HL-60/S4 (cell line): ENCODE measurements at regions not wholly inside any gene's neighbourhood (a gene's known extent, or its start where the extent isn't known, plus 50 kb on each side); places are given as distances from the start of the nearest gene placed in this dataset.

Experiments used
- in situ Hi-C: fragments of 300-500 bp; cut with MboI; formaldehyde crosslinking; loops from 2 replicates; pipeline ENCODE4 v1.14.3; 2022; ENCODE audit warnings: low sequenced_read_pairs

DNA sequence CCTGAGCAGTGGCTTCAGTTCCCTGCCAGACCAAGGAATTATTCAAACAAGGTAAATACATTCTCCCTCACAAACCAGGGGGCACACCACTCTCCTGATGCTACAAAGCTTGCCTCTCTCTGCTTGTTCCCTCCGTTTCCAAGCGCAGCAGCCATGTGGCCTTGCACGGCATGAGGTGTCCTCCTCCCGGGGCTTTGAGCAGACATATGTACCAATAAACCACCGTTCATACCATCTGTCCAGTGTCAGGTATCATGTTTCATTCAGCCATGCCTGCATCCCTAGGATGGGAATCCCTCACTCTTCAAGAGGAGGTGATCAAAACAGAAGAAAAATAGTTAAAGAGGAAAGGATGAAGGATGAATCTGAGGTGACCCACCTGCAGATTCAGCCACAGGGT is 282.7 kb downstream of the ENC1 start:
- in situ Hi-C loops, result no loop called here

DNA sequence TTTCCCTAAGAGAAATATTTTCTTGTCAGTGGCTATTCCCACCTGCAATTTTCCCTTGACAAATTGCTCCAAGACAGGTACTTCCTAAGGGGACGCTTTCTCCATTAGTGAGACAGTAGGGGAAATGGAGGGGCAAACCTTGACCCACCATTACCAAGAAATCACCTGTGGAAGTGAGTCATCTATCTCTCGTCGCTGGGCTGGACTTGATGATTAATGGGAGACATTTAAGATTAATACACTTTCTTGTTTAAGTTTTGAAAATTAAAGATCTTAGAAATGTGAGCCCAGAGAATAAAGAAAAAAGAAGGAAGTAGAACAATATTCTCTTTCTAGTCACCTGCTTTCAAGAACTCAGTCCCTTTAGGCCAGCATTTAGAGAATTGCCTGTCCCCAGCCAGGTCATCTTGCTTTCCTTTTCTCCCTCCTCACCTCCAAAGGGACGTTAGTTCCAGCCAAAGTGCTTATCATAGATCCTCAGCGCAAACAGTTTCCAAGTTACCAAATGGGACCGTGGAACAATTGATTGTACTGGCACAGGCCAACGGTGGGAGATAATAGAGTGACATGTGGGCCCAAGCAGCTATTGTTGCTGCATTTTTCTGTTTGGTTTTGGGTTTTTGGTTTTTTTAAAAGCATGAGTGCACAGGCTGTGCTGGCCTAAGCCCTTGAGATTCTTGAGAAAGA is 284.4 kb downstream of the ENC1 start:
- in situ Hi-C loops, result no loop called here

DNA sequence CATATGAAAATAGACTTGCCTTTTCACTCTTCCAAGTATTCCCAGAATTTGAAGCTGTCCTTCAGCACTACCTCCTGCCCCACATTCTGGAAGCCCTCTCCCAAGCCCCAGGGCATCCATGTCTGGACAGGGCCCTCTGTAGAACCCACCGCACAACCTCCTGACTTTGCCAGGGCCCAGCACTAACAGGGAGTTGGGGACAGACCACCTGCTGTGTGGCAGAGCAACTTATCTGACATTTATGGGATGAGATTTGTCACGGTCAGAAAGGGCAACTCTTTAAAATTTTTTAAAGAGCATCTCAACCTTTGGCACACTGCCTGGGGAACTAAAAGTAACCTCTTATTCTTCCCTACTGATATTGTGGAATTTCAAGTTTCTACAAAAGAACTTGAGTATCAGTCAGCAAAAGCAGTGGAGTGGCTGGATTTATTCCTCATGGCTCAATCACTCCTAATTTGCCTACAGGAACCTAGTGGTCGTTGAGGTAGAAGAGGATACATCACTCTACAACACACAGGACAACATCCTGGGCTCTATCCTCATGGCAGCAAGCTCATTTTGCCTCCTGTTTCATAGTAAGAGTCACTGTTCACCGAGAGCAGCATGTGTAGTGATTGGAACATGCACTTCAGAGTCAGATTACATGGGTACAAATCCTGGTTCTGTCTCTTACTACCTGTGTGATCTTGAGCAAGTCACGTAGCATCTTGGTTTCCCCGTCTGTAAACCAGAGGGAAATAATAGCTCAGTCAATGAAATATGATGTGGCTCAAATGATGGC is 285.3 kb downstream of the ENC1 start:
- in situ Hi-C loops, result no loop called here

DNA sequence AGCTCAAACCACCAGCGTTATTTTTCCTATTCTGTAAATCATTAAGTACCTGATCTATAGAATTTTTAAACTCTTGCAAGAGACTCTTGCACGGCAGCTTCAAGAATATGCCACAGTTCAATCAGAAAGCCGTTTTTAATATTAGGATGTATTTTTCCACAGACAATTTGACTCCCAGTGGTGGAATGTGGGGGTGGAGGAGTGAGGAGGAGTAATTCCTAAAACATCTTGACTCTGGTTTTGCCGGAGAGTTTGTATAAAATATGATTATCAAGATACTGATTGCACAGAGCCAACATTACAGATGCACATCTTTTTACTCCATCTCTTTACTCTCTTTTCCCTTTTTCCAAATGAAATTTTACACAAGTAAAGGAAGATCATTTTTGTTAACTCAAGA is 288.3 kb downstream of the ENC1 start:
- in situ Hi-C loops, result no loop called here

DNA sequence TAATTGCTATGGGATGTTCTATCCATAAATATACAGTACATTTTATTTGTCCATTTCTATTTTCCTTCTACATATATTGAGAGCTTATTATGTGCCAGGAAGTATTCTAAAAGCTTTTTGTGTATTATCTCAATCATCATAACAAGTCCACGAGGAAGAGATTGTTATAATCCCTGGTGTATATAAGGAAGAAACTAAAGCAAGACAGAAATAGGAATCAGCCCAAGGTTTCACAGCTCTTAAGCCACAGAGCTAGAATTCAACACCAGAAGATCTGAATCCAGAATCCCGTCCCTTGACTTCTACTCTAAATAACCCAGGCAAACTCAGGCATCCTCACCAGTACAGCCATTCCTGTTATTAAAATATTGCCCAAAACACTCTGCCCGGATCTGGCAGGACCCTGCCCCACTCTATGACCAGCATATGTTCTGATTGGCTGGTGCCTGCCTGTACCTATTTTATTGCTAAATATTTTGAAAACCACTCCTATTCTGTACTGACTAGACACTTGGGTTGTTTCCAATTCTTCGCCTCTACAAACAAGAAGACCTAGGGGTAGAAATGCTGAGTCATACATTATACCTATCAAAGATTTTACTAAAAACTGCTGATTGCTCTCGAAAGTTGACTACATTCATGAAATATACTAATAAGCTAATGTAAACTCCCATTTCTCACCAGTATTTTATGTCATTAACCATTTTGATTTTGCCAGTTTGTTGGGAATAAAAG is 297.4 kb downstream of the ENC1 start:
- in situ Hi-C loops, result no loop called here

DNA sequence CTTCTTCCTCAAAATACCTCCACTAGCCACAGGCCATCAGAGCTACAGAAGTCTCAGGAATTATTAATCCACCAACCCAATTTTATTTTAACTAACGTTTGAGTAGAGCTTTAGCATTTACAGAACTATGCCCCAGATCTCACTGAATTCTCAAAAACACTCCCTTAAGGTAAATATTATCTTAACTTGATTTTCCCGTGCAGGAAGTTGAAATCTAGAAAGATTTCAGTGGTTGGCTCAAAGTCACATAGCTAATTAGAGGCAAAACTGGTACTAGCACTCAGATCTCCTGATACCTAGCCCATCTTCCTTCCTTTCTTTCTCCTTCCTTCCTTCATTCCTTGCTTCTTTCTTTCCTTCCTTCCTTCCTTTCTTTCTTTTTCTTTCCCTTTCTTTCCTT is 298.3 kb downstream of the ENC1 start:
- in situ Hi-C loops, result no loop called here

DNA sequence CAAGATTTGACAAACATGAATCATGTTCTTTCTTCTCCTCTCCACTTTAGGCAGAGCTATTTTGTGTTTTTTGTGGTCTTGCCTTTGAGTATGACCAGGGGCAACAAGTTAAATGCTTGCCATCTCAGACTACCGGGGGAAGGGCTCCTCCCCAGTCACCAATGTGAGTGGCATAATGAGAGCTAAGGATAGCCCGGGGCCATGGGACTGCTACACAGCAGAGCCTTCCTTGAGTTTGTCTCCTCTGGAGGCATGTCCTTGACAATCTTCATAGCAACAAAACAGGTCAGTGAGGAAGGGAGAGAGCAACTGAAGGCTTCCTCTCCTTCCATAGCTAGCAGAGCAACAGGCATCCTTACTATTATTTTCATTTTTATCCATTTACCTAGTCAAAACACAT is 299.3 kb downstream of the ENC1 start:
- in situ Hi-C loops, result no loop called here

DNA sequence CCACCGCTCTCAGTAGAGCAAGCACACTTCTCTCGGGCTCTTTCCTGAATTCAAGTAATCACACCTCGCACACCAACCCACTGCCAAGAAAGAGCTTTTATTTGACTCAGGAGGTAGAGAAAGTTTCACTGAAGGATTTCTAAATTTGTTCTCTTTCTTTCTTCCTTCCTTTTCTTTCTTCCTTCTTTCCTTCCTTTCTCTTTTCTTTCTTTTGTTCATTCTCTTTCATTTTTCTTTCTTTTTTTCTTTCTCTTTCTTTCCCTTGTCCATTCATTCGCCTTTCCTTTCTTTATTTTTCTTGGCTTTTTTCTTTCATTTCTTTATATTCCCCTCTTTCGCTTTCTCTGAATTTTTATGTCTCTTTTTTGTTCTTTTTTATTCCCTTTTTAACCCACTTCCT is 300.1 kb downstream of the ENC1 start:
- in situ Hi-C loops, result no loop called here

DNA sequence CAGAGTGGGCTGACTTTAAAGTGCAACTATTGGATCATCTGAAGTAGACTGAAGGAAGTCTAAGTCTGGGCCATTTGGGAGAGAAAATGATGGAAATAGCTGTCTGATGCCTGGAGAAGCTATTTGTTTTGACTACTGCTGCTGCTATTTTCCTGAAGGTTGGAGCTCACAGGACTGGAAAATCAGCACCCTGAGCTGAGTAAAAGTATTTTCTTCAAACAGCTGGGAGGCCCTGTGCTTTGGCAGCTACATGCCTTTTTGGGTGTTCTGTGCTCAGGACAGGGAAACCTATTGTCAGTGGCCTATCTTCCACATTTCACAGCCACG is 302.6 kb downstream of the ENC1 start:
- in situ Hi-C loops, result no loop called here

DNA sequence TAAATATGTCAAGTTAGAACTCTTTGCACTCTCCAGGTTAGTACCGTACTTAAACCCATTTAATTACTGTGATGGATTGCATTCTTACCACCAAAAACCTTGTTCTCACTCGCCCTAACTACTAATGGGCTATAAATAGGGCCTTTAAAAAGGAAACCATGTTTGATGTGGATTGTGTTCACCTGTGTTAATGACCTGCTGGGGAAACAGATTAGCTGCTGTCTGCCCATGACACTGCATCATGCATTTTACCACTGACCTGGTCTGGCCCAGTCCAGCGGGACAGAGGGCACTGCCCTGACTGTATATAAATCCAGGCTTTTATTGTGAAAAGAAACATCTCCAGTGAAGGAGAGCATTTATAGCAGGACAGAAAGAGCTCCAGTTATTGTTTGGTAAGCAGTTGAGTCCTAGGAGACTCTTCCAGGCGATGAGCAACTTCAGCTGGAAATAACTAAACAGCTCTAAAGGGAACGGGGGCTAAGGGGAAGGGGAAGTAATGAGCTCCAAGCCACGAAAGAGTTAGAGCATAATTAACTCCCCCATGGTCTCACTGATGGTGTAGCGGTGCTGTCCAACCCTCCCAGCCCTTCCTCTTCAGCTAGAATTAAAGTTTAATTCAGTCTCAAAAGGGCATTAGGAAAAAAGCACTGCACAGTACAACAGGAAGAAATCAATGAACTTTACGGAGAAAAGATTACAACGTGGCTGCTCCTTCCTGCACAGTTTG is 303.1 kb downstream of the ENC1 start:
- in situ Hi-C loops, result no loop called here

DNA sequence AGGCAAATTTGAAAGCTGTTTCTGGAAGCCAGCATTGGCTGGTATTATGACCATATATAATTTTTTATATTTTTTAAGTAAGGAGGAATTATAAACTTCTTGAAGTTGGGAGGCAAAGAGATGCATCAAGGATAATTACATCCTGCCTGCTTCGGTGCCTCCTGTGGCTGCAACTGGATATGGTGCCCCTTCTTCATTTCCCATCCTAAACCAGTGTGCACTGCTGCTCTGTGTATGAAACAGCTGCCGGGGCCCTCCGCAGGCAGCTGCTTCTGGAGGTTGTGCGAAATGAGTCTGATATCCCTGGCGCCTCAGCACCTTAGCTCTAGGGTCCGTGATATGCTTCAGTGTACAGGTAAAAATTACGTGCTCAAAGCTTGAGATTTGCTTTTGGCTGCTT is 304.2 kb downstream of the ENC1 start:
- in situ Hi-C loops, result no loop called here

DNA sequence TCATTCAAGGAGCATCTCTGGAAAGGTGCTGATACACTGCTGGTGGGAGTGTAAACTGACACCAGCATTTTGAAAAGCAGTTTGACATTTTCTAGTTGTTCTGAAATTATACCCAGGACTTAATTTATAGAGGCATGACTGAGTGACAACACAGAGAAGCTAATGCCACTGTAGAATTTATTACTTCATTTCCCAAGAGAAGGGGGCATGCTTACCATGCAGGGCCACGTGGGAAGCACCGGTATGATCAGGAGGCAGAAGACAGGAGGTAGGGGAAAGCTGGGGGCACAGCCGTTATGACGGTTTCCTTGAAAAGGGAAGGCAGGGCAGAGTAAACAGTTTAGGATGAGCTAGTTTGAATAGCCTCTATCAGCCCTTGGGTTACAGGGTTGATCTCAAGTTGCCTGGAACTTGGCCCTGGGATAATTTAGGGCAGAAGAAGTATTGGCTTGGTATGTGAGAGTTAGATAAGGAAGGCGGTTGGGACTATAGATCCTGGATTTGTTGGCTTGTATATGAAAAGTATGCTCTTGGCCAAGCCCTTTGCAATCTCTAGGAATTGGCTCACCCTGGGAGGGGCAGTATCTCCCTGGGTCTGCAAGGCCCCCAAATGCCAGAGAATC is 305.7 kb downstream of the ENC1 start:
- in situ Hi-C loops, result no loop called here

DNA sequence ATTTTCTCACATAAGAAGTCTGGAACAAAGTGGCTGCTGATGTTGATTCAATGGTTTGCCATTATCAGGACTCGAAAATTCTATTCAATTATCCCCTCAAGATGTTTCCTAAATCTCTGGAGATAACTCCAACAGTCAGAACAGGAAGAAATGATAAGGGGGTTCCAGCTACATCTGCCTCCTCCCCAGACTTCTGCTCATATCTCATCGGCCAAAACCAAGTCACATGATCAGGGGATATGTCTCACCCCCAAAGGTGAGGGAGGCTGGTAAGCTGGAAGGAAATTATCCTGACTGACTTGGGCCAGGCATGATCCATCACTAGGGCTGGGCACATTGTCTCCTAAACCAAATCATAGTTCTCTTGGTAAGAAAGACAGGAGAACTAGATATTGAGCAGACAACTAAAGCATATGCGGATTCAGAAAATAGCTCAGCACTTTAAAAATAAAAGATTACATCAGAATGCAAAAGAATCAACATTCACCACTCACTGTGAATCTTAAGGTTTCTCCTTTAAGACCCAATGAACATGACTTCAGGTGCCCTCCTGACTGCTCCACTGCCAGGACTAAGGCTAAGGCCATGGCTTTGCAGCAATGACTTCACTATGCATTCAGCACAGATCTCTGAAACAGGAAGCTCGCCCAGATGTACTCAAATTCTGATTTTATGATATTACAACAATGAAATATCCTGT is 306.3 kb downstream of the ENC1 start:
- in situ Hi-C loops, result no loop called here

DNA sequence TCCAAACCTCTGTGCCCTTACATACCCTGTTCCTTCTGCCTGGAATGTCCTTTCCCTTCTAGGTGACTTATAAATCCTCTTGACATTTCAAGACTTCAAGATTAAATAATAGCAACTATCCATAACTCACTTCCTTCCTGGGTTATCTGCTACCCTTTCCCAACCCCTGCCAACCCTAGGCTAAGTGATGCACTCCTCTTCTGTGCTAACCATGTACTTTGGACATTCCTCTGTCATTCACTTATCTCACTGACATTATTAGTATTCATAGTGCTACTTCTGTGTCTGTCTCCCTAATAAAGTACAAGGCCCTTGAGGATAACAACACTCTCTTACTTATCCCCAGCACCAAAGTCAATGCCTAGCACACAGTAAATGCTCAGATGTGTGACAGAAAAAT is 307.1 kb downstream of the ENC1 start:
- in situ Hi-C loops, result no loop called here

DNA sequence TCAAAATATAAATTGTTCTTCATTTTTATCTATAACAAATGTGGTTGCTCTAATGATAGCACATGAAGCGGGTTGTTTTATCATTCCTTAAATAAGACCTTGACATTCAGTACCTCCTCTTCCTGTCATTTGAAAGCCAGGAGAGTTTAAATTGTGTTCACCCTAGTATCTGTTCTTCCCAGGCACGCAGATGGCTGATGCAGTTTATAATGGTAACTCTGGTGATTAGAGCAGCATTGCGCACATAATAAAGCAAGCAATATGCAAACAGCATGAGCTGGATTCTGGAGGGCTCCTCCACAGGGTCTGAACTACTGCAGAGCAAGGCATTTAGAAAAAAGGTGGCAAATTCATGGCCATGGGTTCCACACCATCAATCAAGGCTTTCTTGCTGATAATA is 307.8 kb downstream of the ENC1 start:
- in situ Hi-C loops, result no loop called here

DNA sequence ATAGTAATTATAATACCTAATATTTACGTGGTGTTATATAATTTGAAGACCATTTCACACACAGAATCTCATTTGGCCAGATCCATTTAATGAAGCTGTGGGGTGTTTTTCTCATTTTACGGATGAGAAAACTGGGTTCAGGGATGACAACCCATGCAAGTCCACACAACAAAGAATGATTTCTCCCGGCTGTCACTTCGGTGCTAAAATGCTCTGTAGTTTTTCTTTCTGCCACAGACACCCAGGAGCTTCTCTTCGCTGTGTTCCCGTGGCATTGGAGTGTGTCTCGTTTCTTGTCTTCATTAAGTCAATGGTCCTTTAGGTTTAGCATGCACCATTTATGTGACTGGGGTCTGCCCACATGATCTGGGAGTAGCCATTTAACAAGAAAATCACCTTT is 308.5 kb downstream of the ENC1 start:
- in situ Hi-C loops, result no loop called here

DNA sequence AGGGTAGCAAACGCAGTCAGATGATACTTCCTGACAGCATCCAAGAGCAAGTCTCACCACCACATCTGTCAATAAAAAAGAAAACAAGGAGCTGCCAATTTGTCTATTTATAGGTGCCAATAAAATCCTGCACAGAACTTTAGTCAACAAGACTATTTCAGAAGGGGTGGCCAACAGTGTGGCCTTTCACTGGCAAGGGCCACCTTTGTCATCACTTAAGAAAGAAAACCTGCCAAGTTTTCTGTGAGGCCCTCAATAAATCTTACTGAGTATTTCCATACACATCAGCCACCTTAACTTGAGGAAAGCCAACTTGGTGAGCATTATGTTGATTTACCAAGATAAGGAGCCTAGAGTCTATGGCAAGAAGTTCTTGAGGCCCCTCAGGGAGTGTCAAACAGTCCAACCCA is 312.3 kb downstream of the ENC1 start:
- in situ Hi-C loops, result no loop called here

DNA sequence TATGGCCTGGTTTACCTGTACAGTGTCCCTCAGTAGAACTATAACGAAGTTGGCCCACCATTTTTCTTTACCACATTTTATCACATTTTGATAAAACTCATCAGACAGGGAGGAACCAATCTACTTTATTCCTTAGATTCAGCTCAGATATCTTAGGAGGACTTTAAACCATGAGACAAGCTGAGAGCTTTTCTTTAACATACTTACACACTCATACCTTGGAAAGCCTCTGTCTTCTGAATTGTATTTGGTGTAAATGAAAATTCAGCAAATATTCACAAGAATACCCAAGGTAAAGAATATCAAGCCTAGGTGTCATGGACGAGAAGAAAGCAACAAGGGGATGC is 313.2 kb downstream of the ENC1 start:
- in situ Hi-C loops, result no loop called here

DNA sequence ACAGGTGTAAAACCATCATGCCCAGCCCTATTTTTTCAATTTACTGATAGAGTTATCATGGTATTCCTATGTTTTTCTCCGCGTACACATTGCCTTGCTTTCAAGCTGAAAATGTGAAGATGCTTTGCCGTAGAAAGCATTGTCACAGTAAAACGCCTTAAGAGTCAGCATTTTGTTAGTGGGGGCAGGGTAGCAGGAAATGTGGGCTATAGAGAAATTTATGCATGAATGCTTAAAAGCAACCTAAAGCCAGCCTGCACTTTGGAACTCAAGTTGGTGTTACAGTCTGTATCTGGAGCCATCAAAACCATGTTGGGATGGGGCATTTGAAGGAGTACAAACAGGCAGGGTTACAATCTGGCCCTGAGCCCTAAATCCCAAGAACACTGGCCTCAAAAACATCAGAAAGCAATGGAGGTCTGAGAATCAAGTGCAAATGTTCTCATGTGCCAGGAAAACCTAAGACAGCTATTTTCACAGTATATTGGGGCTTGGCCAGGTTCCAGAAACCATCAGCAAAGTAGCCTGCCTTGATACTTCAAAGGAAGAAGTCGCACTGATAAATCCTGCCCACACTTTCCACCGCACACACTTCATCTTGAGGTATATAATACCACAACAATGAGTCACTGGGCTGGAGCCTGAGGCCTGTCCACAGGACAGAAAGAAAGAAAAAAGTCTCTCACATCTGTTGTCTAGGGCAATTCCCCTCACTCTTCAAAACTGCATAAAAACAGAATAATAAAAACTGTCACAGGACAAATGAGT is 313.8 kb downstream of the ENC1 start:
- in situ Hi-C loops, result no loop called here

DNA sequence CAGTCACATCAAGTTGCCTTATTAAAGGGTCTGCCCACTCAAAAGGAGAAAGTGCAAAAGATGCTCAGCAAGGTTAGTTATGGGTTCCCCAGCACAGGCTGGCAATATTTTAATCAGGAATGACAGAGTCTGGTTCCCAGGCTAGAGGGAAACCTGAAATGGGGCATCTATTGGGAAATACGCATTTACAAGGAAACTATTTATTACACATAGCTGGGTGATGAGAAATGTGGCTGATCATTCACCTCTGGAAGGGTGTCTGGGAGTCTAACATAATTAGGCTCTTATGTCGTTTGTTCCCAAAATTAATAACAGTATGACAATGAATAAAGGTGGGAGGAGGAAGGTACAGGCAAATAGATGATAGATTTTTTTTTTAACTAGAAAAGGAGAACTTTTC is 314.7 kb downstream of the ENC1 start:
- in situ Hi-C loops, result no loop called here
